Keratinocyte (primary cell): ENCODE measurements at regions not wholly inside any gene's neighbourhood (a gene's known extent, or its start where the extent isn't known, plus 50 kb on each side); places are given as distances from the start of the nearest gene placed in this dataset.

Experiments
- DNase-seq: peaks from one replicate; pipeline ENCODE4 v3.0.0-alpha.2; 2011; ENCODE audit warnings: low read depth, missing footprints, low spot score
- FAIRE-seq: peaks from 2 replicates; lab custom pipeline; 2011; peaks lifted over from hg19 to GRCh38; lab: Jason Lieb, UNC
- H2AFZ ChIP-seq: 2 replicates; pipeline ENCODE4 v1.6.0; 2012; ENCODE audit warnings: low read length, control low read depth, inconsistent platforms; ENCODE audit not compliant: control insufficient read depth
- H3K27ac ChIP-seq: 2 replicates; pipeline ENCODE4 v1.5.1; 2011; ENCODE audit warnings: low read length; ENCODE audit not compliant: control insufficient read depth, insufficient read depth
- H3K27me3 ChIP-seq: 3 replicates; pipeline ENCODE4 v1.6.0; 2011; ENCODE audit warnings: low read length; ENCODE audit not compliant: control insufficient read depth, insufficient read depth; ENCODE audit errors: extremely low read depth
- H3K36me3 ChIP-seq, 2 experiments: 2 replicates in 1 of 2; 3 replicates in 1 of 2; pipeline ENCODE4 v1.5.1; 2011; ENCODE audit warnings: low read length in 2 of 2, mild to moderate bottlenecking in 1 of 2; ENCODE audit not compliant: control insufficient read depth in 2 of 2, insufficient read depth in 2 of 2; ENCODE audit errors: extremely low read depth in 1 of 2
- H3K4me1 ChIP-seq: 3 replicates; pipeline ENCODE4 v1.5.1; 2011; ENCODE audit warnings: low read length; ENCODE audit not compliant: control insufficient read depth, insufficient read depth; ENCODE audit errors: extremely low read depth
- H3K4me2 ChIP-seq: 3 replicates; pipeline ENCODE4 v1.6.0; 2011; ENCODE audit warnings: low read depth, low read length; ENCODE audit not compliant: control insufficient read depth, insufficient read depth; ENCODE audit errors: extremely low read depth
- H3K4me3 ChIP-seq, 3 experiments: fragments of 200-600 bp in 1 of 3; sonication (generic) in 1 of 3; 2 replicates in 2 of 3; 3 replicates in 1 of 3; pipeline ENCODE4 v1.5.1; 2011 to 2016; ENCODE audit warnings: low read length in 3 of 3, mild to moderate bottlenecking in 3 of 3, control low read depth in 2 of 3, inconsistent platforms in 1 of 3, low read depth in 1 of 3, mixed read lengths in 1 of 3, mixed run types in 1 of 3, moderate library complexity in 1 of 3; ENCODE audit not compliant: control insufficient read depth in 2 of 3, insufficient read depth in 2 of 3; ENCODE audit errors: extremely low read depth in 1 of 3
- H3K79me2 ChIP-seq: 2 replicates; pipeline ENCODE4 v1.6.0; 2012; ENCODE audit warnings: low read length; ENCODE audit not compliant: control insufficient read depth, insufficient read depth
- H3K9ac ChIP-seq: 3 replicates; pipeline ENCODE4 v1.6.0; 2011; ENCODE audit warnings: low read length; ENCODE audit not compliant: control insufficient read depth, insufficient read depth; ENCODE audit errors: extremely low read depth
- H3K9me1 ChIP-seq: 3 replicates; pipeline ENCODE4 v1.6.0; 2011; ENCODE audit warnings: low read length; ENCODE audit not compliant: control insufficient read depth, insufficient read depth; ENCODE audit errors: extremely low read depth
- H3K9me3 ChIP-seq: 2 replicates; pipeline ENCODE4 v1.5.1; 2012; ENCODE audit warnings: low read depth, low read length; ENCODE audit not compliant: control insufficient read depth
- H4K20me1 ChIP-seq: 3 replicates; pipeline ENCODE4 v1.6.0; 2011; ENCODE audit warnings: low read length; ENCODE audit not compliant: control insufficient read depth, insufficient read depth; ENCODE audit errors: extremely low read depth
- EZH2 ChIP-seq: IDR thresholded peaks from one replicate; pipeline ENCODE4 v1.6.1; 2012; ENCODE audit warnings: inconsistent platforms, mild to moderate bottlenecking, low read length, moderate library complexity
- dilution Hi-C: fragments of 300-500 bp; cut with MboI; formaldehyde crosslinking; loops from one replicate; pipeline ENCODE4 v1.7.0; 2020; ENCODE audit warnings: low sequenced_read_pairs; ENCODE audit not compliant: extremely low pct_ligation_motif_present
- TF ChIP-seq, protein P1 (sequence below), 3 experiments: IDR thresholded peaks in 1 of 3; conservative IDR thresholded peaks in 1 of 3; optimal IDR thresholded peaks in 1 of 3; 2 replicates in 2 of 3; 3 replicates in 1 of 3; pipeline versions ENCODE3 to v1.5.1; 2011; ENCODE audit warnings: low read length in 3 of 3, mild to moderate bottlenecking in 3 of 3, moderate library complexity in 2 of 3, control low read depth in 1 of 3, inconsistent platforms in 1 of 3; ENCODE audit not compliant: insufficient read depth in 2 of 3; ENCODE audit errors: extremely low read depth in 1 of 3

DNA sequence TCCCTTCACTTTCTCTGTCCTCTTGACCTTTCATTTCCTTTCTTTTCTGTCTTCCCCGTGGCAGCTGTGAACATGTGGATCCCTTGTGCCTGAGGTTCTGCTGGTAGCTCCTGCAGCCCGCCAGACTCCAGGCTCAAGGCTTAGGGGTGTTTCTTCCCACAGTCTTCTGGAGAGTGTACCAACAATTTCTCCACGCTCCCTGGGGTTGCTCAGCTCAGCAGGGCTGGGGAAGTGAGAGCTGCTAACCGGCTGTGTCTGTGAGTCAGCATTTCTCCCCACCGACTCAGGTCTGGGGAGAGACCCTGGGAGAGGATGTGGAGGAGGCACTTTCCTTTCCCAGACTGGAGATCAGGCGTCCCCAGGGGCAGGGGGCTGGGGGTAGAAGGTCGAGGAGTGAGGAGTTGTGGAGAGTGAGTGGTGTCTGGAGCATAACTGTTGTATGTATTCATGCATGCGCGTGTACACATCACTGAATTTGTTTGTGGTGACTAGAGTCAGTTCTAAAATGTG lies 193.6 kb downstream of the KCNRG start:
- DNase-seq (no peak), FAIRE-seq (no peak)
- Histone ChIP-seq H3K27me3 (no peaks in the 10 kb centered on the region), H3K9me3 (peaks cover 3% of the 10 kb centered on the region), H3K9me1 (no peaks in the 10 kb centered on the region), H4K20me1 (no peaks in the 10 kb centered on the region), H3K4me3 (no peak overlapping the region), H3K9ac (no peak overlapping the region), H3K4me2 (peak overlapping the region; percentile 24), H3K4me1 (peaks cover 3% of the 10 kb centered on the region), H3K36me3 (no peaks in the 10 kb centered on the region), H3K27ac (no peak overlapping the region), H2AFZ (peak overlapping the region; percentile 21), H3K79me2 (no peaks in the 10 kb centered on the region)
- dilution Hi-C loops, result no loop called here
- TF ChIP-seq EZH2, result no peak
- TF ChIP-seq, protein P1, sequence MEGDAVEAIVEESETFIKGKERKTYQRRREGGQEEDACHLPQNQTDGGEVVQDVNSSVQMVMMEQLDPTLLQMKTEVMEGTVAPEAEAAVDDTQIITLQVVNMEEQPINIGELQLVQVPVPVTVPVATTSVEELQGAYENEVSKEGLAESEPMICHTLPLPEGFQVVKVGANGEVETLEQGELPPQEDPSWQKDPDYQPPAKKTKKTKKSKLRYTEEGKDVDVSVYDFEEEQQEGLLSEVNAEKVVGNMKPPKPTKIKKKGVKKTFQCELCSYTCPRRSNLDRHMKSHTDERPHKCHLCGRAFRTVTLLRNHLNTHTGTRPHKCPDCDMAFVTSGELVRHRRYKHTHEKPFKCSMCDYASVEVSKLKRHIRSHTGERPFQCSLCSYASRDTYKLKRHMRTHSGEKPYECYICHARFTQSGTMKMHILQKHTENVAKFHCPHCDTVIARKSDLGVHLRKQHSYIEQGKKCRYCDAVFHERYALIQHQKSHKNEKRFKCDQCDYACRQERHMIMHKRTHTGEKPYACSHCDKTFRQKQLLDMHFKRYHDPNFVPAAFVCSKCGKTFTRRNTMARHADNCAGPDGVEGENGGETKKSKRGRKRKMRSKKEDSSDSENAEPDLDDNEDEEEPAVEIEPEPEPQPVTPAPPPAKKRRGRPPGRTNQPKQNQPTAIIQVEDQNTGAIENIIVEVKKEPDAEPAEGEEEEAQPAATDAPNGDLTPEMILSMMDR (optimal IDR thresholded peaks at IDR 0.05 in 1 of 3, IDR thresholded peaks at IDR 0.05 in 1 of 3, conservative IDR thresholded peaks at IDR 0.05 in 1 of 3; ENCODE audit: extremely low read depth in 1 of 3, insufficient read depth in 2 of 3, low read length in 3 of 3), result no peak

DNA sequence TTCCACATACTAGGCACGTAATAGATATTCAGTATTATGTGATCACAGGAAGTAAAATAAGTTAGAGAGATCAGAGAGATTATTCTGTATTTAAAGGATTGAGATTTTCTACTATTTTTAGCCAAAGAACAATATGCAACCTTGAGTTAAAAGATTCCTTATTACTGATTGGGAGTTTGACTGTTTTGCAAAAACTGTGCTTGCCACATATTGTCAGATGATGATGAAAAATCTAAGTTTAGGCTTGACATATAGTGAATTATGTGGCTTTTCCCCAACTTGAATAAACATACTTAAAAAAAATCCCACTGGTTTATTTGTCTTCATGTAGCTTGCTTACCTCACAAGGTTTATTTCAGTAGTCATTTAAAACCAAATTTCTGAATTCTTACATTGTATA lies 194.4 kb downstream of the KCNRG start:
- DNase-seq, result no peak

More for the DNA sequence above, 194.4 kb downstream of the KCNRG start:
- no peaks in the 10 kb centered on the region for H3K9me1 ChIP-seq
- peaks cover 3% of the 10 kb centered on the region for H3K9me3 ChIP-seq
- no peak overlapping the region for H2AFZ ChIP-seq
- dilution Hi-C loops, result no loop called here
- H3K79me2 ChIP-seq, result no peaks in the 10 kb centered on the region
- no peak overlapping the region for H3K9ac ChIP-seq
- H3K4me3 ChIP-seq, result no peak overlapping the region
- FAIRE-seq, result no peak
- H3K27me3 ChIP-seq, result no peaks in the 10 kb centered on the region
- H3K4me1 ChIP-seq, result peaks cover 3% of the 10 kb centered on the region
- no peaks in the 10 kb centered on the region for H4K20me1 ChIP-seq
- no peak overlapping the region for H3K4me2 ChIP-seq
- no peak overlapping the region for H3K27ac ChIP-seq
- TF ChIP-seq, protein P1 (optimal IDR thresholded peaks at IDR 0.05 in 1 of 3, IDR thresholded peaks at IDR 0.05 in 1 of 3, conservative IDR thresholded peaks at IDR 0.05 in 1 of 3; ENCODE audit: extremely low read depth in 1 of 3, insufficient read depth in 2 of 3, low read length in 3 of 3), result no peak
- no peak for TF ChIP-seq EZH2
- no peaks in the 10 kb centered on the region for H3K36me3 ChIP-seq
